NB4 (cell line): ENCODE measurements at regions not wholly inside any gene's neighbourhood (a gene's known extent, or its start where the extent isn't known, plus 50 kb on each side); places are given as distances from the start of the nearest gene placed in this dataset.

ENCODE experiments used
- DNase-seq: peaks from one replicate; pipeline ENCODE4 v3.0.0; 2010; ENCODE audit warnings: low read depth
- H3K4me3 ChIP-seq: one replicate; pipeline ENCODE4 v1.5.1; 2011; ENCODE audit warnings: mild to moderate bottlenecking, low read depth, low read length, moderate library complexity
- MAX ChIP-seq: IDR thresholded peaks from 2 replicates; pipeline ENCODE4 v1.6.1; 2011; ENCODE audit warnings: low read depth, low read length
- MYC ChIP-seq: IDR thresholded peaks from 2 replicates; pipeline ENCODE4 v1.6.1; 2011; ENCODE audit warnings: low read depth, low read length
- POLR2A ChIP-seq: IDR thresholded peaks from 2 replicates; pipeline ENCODE4 v1.6.1; 2011; ENCODE audit warnings: mild to moderate bottlenecking; ENCODE audit not compliant: insufficient read length; ENCODE audit errors: extremely low read depth
- TF ChIP-seq, protein P1 (sequence below): IDR thresholded peaks from one replicate; pipeline ENCODE4 v1.5.1; 2012; ENCODE audit warnings: low read depth, low read length

DNA sequence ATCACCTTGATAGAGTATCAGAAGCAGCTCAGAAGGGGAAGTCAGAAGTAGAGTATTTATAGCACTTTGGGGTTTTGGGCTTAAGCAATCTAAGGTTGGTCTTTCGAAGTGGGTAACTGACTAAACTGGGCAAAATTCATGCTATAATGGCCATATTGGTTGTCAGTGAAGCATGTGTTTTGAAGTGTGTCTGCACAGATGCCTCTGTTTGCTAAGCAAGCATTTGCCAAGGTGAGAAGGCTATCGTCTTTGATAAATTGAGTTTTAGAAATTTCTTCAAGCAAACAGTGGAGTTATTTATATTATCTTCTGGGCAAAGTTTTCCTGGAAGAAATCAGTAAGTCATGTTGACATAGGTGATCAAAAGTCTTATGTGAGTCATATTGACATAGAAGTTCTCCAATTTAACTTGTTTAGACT, 412.8 kb upstream of the TGFBR2 start:
- TF ChIP-seq MYC = peak; percentile 67
- TF ChIP-seq, protein P1, sequence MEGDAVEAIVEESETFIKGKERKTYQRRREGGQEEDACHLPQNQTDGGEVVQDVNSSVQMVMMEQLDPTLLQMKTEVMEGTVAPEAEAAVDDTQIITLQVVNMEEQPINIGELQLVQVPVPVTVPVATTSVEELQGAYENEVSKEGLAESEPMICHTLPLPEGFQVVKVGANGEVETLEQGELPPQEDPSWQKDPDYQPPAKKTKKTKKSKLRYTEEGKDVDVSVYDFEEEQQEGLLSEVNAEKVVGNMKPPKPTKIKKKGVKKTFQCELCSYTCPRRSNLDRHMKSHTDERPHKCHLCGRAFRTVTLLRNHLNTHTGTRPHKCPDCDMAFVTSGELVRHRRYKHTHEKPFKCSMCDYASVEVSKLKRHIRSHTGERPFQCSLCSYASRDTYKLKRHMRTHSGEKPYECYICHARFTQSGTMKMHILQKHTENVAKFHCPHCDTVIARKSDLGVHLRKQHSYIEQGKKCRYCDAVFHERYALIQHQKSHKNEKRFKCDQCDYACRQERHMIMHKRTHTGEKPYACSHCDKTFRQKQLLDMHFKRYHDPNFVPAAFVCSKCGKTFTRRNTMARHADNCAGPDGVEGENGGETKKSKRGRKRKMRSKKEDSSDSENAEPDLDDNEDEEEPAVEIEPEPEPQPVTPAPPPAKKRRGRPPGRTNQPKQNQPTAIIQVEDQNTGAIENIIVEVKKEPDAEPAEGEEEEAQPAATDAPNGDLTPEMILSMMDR = no peak
- TF ChIP-seq MAX = peak; percentile 71
- peak; percentile 86 for DNase-seq
- H3K4me3 ChIP-seq = no peak overlapping the region

DNA sequence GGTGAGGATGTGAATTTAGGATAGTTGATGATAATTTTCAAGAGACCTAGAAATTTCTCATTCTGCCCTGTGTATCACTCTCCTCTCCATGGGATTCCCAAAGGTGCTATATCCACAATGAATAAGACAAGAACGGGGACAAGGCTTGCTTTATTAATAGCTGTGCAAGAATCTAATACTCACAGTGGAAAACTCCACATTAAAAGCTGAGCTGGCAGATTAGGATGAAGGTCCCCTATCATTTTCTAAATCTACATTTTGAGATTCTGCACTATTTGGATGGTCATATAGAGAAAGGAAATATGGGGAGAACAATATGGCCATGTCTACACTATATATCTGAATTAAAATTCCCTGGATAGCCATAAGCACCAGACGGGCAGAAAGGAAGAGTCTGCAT, 411.0 kb upstream of the TGFBR2 start:
- DNase-seq = no peak
- TF ChIP-seq, protein P1 = no peak
- TF ChIP-seq MAX (no peak), POLR2A (no peak), MYC (no peak)

DNA sequence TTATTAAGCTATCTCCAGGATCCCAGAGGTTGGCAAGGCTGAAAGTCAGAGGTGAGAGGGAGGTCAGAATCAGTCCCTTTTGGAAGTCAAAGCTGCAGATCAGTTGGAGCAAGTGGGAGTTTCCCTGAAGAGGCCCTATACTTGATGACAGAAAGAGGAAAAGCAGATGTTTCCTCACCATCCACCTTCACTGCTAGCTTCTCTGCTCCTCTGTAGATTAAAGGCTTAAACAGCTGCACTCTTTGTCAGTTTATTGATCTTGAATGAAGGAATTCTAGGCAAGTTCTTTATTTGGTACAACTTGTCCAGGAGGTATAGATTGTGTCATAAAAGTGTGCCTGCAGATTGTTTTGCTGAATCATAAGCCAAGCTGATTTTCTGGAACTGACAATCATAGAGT, 408.2 kb upstream of the TGFBR2 start:
- DNase-seq = peak; percentile 53
- no peak overlapping the region for H3K4me3 ChIP-seq
- TF ChIP-seq POLR2A (no peak), MYC (no peak), MAX (no peak)

More for the DNA sequence above, 411.0 kb upstream of the TGFBR2 start:
- no peak overlapping the region for H3K4me3 ChIP-seq

DNA sequence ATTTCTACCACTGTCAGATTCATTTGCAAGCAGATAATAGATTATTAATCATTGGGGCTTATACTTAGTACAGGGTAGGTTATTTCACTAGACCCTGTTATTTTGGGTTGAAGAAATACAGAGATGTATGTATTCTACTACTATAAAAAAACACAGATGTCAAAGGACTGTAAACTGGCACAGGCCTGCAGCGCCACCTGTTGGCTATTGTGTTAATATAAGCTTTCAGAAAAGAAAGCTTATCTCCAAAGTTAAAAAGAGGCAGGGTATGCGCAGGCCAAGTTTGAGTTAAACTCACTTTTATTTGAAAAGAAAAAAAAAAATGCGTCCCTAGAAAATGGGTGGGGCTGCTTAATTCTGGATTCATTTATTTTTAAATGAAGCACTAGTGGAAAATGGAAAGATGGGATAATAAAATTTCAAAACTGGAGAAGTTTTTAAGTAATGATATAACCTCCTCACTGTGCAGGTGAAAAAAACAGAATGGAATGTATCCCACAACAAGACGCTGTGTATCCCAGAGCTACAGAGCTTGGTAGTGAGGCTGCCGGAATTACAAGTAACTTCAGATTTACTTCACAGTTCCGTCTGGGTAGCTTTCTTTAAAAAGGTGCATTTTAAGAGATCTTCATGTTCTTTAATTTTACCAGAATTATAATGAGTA, 407.2 kb upstream of the TGFBR2 start:
- TF ChIP-seq, protein P1 = peak; percentile 59
- TF ChIP-seq POLR2A = no peak
- peak; percentile 74 for DNase-seq
- no peak overlapping the region for H3K4me3 ChIP-seq

GRCh38 chr3:30199855-30200254, 406.5 kb upstream of the TGFBR2 start:
- TF ChIP-seq MYC (no peak), POLR2A (no peak), MAX (no peak)
- TF ChIP-seq, protein P1 = no peak

GRCh38 chr3:30201715-30202114, 404.7 kb upstream of the TGFBR2 start:
- TF ChIP-seq MAX = no peak
- TF ChIP-seq, protein P1 = no peak
- TF ChIP-seq MYC = no peak
- no peak for TF ChIP-seq POLR2A
- no peak overlapping the region for H3K4me3 ChIP-seq
- no peak for DNase-seq

More at GRCh38 chr3:30199855-30200254, 406.5 kb upstream of the TGFBR2 start:
- no peak for DNase-seq
- no peak overlapping the region for H3K4me3 ChIP-seq
